Esophagus (tissue), 2 donors: ENCODE measurements at regions not wholly inside any gene's neighbourhood (a gene's known extent, or its start where the extent isn't known, plus 50 kb on each side); places are given as distances from the start of the nearest gene placed in this dataset.

Experiments
- H3K27ac ChIP-seq, 2 donors: one replicate each; pipeline ENCODE4 v1.5.1; 2013; ENCODE audit warnings: low read depth in 2 of 2, mild to moderate bottlenecking in 2 of 2, inconsistent platforms in 1 of 2, low read length in 1 of 2, moderate library complexity in 1 of 2
- H3K27me3 ChIP-seq, 2 donors: one replicate each; pipeline ENCODE4 v1.6.1; 2013; ENCODE audit warnings: low read length in 2 of 2, control low read depth in 1 of 2, mild to moderate bottlenecking in 1 of 2; ENCODE audit not compliant: insufficient read depth in 2 of 2, control insufficient read depth in 1 of 2
- H3K36me3 ChIP-seq, 2 donors: one replicate each; pipeline ENCODE4 v1.6.1; 2013; ENCODE audit warnings: low read length in 1 of 2; ENCODE audit not compliant: control insufficient read depth in 2 of 2, insufficient read depth in 2 of 2
- H3K4me1 ChIP-seq, 2 donors: one replicate each; pipeline ENCODE4 v1.6.1; 2013; ENCODE audit warnings: low read length in 1 of 2; ENCODE audit not compliant: control insufficient read depth in 2 of 2, insufficient read depth in 2 of 2
- H3K4me3 ChIP-seq, 2 donors: one replicate each; pipeline ENCODE4 v1.5.1; 2013; ENCODE audit warnings: low read length in 2 of 2, mild to moderate bottlenecking in 2 of 2, low read depth in 1 of 2, moderate library complexity in 1 of 2
- H3K9me3 ChIP-seq, 2 donors: one replicate each; pipeline ENCODE4 v1.6.1; 2013; ENCODE audit warnings: mild to moderate bottlenecking in 2 of 2, low read depth in 1 of 2, low read length in 1 of 2, moderate library complexity in 1 of 2; ENCODE audit not compliant: control insufficient read depth in 2 of 2, insufficient read depth in 1 of 2
- WGBS, 2 donors: extraction: QIAGEN DNeasy Blood & Tissue Kit; methylation state at CpG; one replicate each; pipeline ENCODE4 v1.1.7; 2013; 5-methylcytosine and 5-hydroxymethylcytosine counted together
- donor health status: healthy with polysubstance abuse.
- donor health status: Bipolar disorder and iron deficiency.

GRCh38 chr20:63129376-63129965 lies 86.5 kb downstream of the YTHDF1 start:
- Histone ChIP-seq H3K4me1 (no peaks in the 10 kb centered on the region), H3K27me3 (no peaks in the 10 kb centered on the region)
- 72 to 77% methylated on average over 9 of the region's 9 CpGs for WGBS, 2 donors

DNA sequence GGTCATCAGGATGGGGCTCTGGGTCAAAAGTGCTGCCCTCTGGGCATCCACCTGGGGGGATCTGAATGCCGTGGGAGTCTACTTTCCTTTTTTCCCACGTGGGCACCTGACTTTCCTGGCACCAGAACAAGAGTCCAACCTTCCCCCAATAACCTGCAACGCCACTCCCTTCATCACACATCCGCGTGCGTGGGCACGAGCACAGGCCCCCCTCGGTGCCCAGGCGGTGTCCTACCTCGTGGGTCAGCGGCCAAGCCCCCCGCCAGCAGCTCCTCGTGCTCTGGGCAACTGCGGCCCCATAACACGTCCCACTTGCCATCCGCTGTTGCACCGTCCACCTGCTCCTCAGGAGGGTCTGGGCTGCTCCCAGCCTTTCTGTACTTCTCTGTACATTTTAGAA lies 87.0 kb downstream of the YTHDF1 start:
- Histone ChIP-seq H3K36me3 (no peaks in the 10 kb centered on the region), H3K4me1 (no peaks in the 10 kb centered on the region), H3K27ac (no peak overlapping the region), H3K27me3 (no peaks in the 10 kb centered on the region), H3K9me3 (peaks cover 0 to 2% of the 10 kb centered on the region in 2 donors), H3K4me3 (no peak overlapping the region)
- WGBS, 2 donors, result 80 to 85% methylated on average over 17 of the region's 17 CpGs

More at GRCh38 chr20:63129376-63129965, 86.5 kb downstream of the YTHDF1 start:
- H3K9me3 ChIP-seq, result peaks cover 0 to 2% of the 10 kb centered on the region in 2 donors
- no peak overlapping the region for H3K4me3 ChIP-seq
- H3K36me3 ChIP-seq, result no peaks in the 10 kb centered on the region
- no peak overlapping the region for H3K27ac ChIP-seq

DNA sequence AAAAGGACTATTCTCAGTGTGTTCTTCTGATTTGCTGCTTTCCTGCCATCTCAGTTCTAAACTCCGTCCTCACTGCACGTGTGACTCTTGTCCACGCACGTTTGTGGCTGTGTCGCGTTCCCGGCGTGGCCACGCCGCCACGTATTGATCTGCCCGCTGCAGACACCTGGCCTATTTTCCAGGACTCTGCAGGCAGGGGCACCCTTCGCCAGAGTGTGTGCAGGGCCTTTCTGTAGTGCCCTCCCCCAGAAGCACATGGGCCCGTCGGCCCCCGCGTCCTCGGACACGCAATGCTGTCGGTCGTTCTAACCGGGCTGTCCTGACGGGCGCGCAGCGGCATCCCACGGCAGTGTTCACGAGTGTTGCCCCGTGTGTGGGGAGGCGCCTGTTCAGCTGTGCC lies 87.6 kb downstream of the YTHDF1 start:
- Histone ChIP-seq H3K9me3 (peaks cover 0 to 2% of the 10 kb centered on the region in 2 donors), H3K27ac (no peak overlapping the region), H3K4me3 (no peak overlapping the region), H3K4me1 (no peaks in the 10 kb centered on the region), H3K27me3 (no peaks in the 10 kb centered on the region), H3K36me3 (no peaks in the 10 kb centered on the region)
- 92 to 93% methylated on average over 30 of the region's 30 CpGs for WGBS, 2 donors

DNA sequence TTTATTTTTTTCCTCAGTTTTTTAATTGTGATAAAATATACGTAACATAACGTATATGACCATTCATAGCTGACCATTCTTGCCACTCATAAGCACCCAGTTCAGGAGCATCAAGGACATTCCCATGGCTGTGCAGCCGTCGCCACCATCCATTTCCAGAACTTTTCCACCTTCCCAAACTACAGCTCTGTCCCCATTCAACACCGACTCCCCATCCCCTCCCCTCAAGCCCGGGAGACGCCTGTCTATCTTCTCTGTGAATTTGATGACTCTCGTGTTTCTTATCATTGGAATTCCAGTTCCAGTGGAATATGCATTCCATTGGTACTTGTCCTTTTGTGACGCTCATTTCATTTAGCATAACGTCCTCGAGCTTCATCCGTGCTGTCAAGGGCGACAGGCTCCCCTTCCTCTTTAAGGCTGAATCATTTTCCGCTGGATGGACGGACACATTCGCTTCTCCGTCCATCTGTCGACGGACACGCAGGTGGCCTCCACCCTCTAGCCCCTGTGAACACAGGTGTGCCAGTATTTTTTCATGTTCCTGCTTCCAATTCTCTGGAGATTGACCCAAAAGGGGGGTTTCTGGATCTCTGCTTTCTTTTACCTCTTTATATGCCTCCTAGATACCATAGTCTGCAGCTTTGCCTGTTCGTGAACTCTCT lies 88.1 kb downstream of the YTHDF1 start:
- Histone ChIP-seq H3K9me3 (peaks cover 2% of the 10 kb centered on the region in 2 donors), H3K27ac (no peak overlapping the region), H3K27me3 (no peaks in the 10 kb centered on the region), H3K36me3 (no peaks in the 10 kb centered on the region), H3K4me1 (no peaks in the 10 kb centered on the region), H3K4me3 (no peak overlapping the region)
- 73 to 75% methylated on average over 21 of the region's 21 CpGs for whole genome bisulfite sequencing, 2 donors

- no peaks in the 10 kb centered on the region for H3K4me1 ChIP-seq
- peaks cover 2% of the 10 kb centered on the region in 2 donors for H3K9me3 ChIP-seq
- H3K36me3 ChIP-seq, result no peaks in the 10 kb centered on the region
- H3K4me3 ChIP-seq, result no peak overlapping the region
- no peak overlapping the region for H3K27ac ChIP-seq
- WGBS, 2 donors, result 60 to 66% methylated on average over 18 of the region's 18 CpGs
- no peaks in the 10 kb centered on the region for H3K27me3 ChIP-seq
Measured at GRCh38 chr20:63126876-63127699, 88.8 kb downstream of the YTHDF1 start.

DNA sequence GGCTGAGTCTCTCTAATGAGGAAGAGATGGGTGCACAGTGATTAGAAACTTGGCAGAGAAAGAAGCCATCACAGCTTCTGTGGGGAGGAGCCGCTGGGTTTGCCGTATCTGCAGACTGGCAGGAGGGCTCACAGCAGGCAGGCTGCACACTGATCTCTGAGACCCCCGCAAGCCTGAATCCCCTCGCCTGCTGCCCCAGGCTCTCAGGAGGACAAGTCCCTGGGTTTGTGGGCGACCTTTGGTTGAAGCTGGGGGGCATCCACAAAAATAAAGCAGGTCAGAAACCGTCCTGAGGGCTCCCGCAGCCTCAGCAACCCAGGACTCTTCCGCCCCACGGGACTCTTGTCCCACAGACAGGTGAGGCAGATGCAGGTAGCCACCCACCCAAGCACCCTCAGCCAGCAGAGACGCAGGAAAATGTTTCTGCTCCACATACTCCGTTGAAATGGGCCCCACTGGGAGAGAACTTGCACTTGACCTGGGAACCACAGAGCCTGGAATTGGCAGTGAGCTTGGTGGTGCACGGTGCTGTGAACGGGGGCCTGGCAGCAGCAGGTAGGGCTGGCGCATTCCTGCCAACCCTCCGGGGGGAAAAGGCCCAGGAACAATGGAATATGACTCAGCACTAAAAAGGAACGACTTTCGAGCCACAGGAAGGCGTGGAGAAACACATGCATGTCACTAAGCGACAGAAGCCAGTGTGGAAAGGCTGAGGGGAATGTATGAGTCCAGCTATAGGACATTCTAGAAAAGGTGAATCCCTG lies 89.9 kb downstream of the YTHDF1 start:
- Histone ChIP-seq H3K9me3 (peaks cover 2% of the 10 kb centered on the region in 2 donors), H3K27me3 (no peaks in the 10 kb centered on the region), H3K4me1 (no peaks in the 10 kb centered on the region), H3K27ac (no peak overlapping the region), H3K4me3 (no peak overlapping the region), H3K36me3 (no peaks in the 10 kb centered on the region)
- 58 to 60% methylated on average over 19 of the region's 19 CpGs for WGBS, 2 donors

DNA sequence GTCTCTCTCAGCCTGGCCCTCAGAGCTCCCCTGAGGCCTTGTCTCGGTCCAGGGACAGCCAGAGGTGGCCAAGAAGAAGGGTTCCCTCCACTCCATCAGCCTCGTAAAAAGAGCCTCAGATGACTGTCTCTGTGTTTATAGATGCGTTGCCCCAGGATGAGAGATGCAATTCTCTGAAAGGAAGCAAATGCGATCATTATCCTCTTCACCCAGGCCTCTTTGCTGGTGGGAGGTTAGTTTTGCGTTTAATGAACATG lies 90.4 kb downstream of the YTHDF1 start:
- no peaks in the 10 kb centered on the region for H3K27me3 ChIP-seq
- no peak overlapping the region for H3K4me3 ChIP-seq
- WGBS, 2 donors, result 57 to 64% methylated on average over 5 of the region's 5 CpGs
- H3K27ac ChIP-seq, result no peak overlapping the region
- no peaks in the 10 kb centered on the region for H3K4me1 ChIP-seq
- H3K9me3 ChIP-seq, result peaks cover 2% of the 10 kb centered on the region in 2 donors
- no peaks in the 10 kb centered on the region for H3K36me3 ChIP-seq

DNA sequence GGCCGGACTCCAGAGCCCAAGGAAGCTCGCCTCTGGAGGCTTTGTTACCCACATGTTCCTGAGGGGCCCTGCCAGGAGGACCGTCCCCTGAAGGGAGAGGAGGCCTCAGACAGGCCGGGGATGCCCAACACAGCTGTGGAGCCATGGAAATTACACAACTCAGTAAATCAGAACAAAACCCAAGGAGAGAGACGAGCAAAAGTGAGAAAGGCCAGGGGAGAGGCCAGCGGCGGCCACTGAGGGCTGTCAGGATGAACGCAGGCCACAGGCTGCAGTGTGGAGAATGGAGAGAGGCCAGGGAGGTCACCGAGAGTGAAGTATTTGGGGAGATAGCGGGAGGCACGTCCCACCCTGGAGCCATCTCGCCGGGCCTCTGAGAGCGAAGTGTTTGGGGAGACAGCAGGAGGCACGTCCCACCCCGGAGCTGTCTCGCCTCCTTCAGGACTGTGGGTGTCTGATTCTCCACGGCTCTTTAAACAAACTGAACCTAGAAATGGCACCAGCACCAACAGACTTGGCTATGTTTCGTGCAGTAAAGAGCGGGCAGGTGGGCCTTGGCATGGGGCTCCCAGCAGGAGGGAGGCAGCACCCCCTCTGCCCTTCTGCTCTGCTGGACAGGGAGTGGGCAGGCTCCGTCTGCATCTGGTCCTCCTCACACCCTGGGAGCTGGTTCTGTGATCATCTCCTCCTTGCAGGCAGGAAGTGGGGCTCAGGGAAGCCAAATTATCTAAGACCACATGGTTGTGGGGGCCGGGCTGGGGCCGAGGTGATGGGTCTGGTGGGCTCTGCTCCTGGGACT lies 91.0 kb downstream of the YTHDF1 start:
- Histone ChIP-seq H3K36me3 (no peaks in the 10 kb centered on the region), H3K4me1 (no peaks in the 10 kb centered on the region), H3K27me3 (no peaks in the 10 kb centered on the region), H3K9me3 (peaks cover 1 to 2% of the 10 kb centered on the region in 2 donors), H3K27ac (no peak overlapping the region), H3K4me3 (no peak overlapping the region)
- 60 to 69% methylated on average over 23 of the region's 23 CpGs for WGBS, 2 donors
